Neural cell (in vitro differentiated cells): ENCODE measurements at regions not wholly inside any gene's neighbourhood (a gene's known extent, or its start where the extent isn't known, plus 50 kb on each side); places are given as distances from the start of the nearest gene placed in this dataset.

Experiments used
- CTCF ChIP-seq: fragments of 450-650 bp; IDR thresholded peaks from 2 replicates; pipeline ENCODE4 v1.5.1; 2014; ENCODE audit warnings: antibody characterized with exemption, mild to moderate bottlenecking, moderate library complexity; ENCODE audit not compliant: poor library complexity, severe bottlenecking
- EP300 ChIP-seq: fragments of 450-650 bp; conservative IDR thresholded peaks from 2 replicates; pipeline ENCODE4 v1.6.1; 2014; ENCODE audit warnings: antibody characterized with exemption, mild to moderate bottlenecking, moderate library complexity; ENCODE audit not compliant: poor library complexity, severe bottlenecking
- EZH2 ChIP-seq: fragments of 200-600, 300-800 bp; shearing (Covaris generic), sonication (generic); IDR thresholded peaks from 2 replicates; pipeline ENCODE4 v1.6.1; 2014; ENCODE audit warnings: antibody characterized with exemption, low read length, borderline replicate concordance, mild to moderate bottlenecking; ENCODE audit not compliant: insufficient read depth, poor library complexity, severe bottlenecking
- MXI1 ChIP-seq: fragments of 450-650 bp; conservative IDR thresholded peaks from 2 replicates; pipeline ENCODE4 v1.6.1; 2014; ENCODE audit warnings: antibody characterized with exemption, mild to moderate bottlenecking; ENCODE audit not compliant: poor library complexity, severe bottlenecking
- POLR2AphosphoS5 ChIP-seq: IDR thresholded peaks from 2 replicates; pipeline ENCODE4 v1.6.1; 2012
- TAF1 ChIP-seq: IDR thresholded peaks from 2 replicates; pipeline ENCODE4 v1.6.1; 2012; ENCODE audit warnings: low read depth
- TF ChIP-seq, protein P1 (sequence below): IDR thresholded peaks from 2 replicates; pipeline ENCODE4 v1.6.1; 2012; ENCODE audit warnings: borderline replicate concordance

- TF ChIP-seq POLR2AphosphoS5 = no peak
- no peak for TF ChIP-seq CTCF
- TF ChIP-seq EP300 = no peak
- TF ChIP-seq TAF1 = no peak
- TF ChIP-seq EZH2 = no peak
- no peak for TF ChIP-seq MXI1
- TF ChIP-seq, protein P1, sequence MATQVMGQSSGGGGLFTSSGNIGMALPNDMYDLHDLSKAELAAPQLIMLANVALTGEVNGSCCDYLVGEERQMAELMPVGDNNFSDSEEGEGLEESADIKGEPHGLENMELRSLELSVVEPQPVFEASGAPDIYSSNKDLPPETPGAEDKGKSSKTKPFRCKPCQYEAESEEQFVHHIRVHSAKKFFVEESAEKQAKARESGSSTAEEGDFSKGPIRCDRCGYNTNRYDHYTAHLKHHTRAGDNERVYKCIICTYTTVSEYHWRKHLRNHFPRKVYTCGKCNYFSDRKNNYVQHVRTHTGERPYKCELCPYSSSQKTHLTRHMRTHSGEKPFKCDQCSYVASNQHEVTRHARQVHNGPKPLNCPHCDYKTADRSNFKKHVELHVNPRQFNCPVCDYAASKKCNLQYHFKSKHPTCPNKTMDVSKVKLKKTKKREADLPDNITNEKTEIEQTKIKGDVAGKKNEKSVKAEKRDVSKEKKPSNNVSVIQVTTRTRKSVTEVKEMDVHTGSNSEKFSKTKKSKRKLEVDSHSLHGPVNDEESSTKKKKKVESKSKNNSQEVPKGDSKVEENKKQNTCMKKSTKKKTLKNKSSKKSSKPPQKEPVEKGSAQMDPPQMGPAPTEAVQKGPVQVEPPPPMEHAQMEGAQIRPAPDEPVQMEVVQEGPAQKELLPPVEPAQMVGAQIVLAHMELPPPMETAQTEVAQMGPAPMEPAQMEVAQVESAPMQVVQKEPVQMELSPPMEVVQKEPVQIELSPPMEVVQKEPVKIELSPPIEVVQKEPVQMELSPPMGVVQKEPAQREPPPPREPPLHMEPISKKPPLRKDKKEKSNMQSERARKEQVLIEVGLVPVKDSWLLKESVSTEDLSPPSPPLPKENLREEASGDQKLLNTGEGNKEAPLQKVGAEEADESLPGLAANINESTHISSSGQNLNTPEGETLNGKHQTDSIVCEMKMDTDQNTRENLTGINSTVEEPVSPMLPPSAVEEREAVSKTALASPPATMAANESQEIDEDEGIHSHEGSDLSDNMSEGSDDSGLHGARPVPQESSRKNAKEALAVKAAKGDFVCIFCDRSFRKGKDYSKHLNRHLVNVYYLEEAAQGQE = no peak
Measured at GRCh38 chr20:11986954-11987353, 69.3 kb downstream of the BTBD3 start.
